AG04450 (cell line): ENCODE measurements at regions not wholly inside any gene's neighbourhood (a gene's known extent, or its start where the extent isn't known, plus 50 kb on each side); places are given as distances from the start of the nearest gene placed in this dataset.

Experiments
- CTCF ChIA-PET: fragments of 300-600, 350-600 bp; formaldehyde crosslinking; extraction: SDS; loops from one replicate; lab custom pipeline; 2022; ENCODE audit warnings: antibody characterized with exemption, inconsistent platforms; lab: Charles Lee
- POLR2A ChIA-PET: fragments of 350-600 bp; formaldehyde crosslinking; extraction: SDS; loops from one replicate; lab custom pipeline; 2021; ENCODE audit warnings: antibody characterized with exemption, inconsistent platforms; lab: Yijun Ruan, JAX
- DNase-seq: peaks from one replicate; pipeline ENCODE4 v3.0.0-alpha.2; 2011; ENCODE audit warnings: low read depth, low spot score
- H3K27ac ChIP-seq: one replicate; pipeline ENCODE4 v1.5.1; 2012; ENCODE audit warnings: low read depth, low read length, control low read depth
- H3K27me3 ChIP-seq: one replicate; pipeline ENCODE4 v1.6.0; 2012; ENCODE audit warnings: low read length; ENCODE audit not compliant: control insufficient read depth, insufficient read depth
- H3K4me3 ChIP-seq: 2 replicates; pipeline ENCODE4 v1.5.1; 2011; ENCODE audit warnings: mild to moderate bottlenecking, low read depth, low read length, control low read depth
- H3K9me3 ChIP-seq: 2 replicates; pipeline ENCODE4 v1.5.1; 2012; ENCODE audit warnings: low read length; ENCODE audit not compliant: control insufficient read depth, insufficient read depth
- CTCF ChIP-seq: IDR thresholded peaks from 2 replicates; pipeline ENCODE4 v1.5.1; 2011; ENCODE audit warnings: low read depth, low read length, control low read depth, inconsistent platforms

- POLR2A ChIA-PET = no interaction called here
- CTCF ChIA-PET = no interaction called here
- no peak for DNase-seq
- H3K4me3 ChIP-seq = no peak overlapping the region
- H3K27ac ChIP-seq = no peak overlapping the region
- no peak for TF ChIP-seq CTCF
- H3K9me3 ChIP-seq = peaks cover 35% of the 10 kb centered on the region
- H3K27me3 ChIP-seq = peaks cover 6% of the 10 kb centered on the region
Observed at GRCh38 chr7:395643-396042, 105.7 kb downstream of the FOXL3 start.

- Histone ChIP-seq H3K9me3 (peaks cover 19% of the 10 kb centered on the region), H3K4me3 (no peak overlapping the region), H3K27me3 (peaks cover 3% of the 10 kb centered on the region), H3K27ac (no peak overlapping the region)
- TF ChIP-seq CTCF = no peak
- no peak for DNase-seq
- POLR2A ChIA-PET = no interaction called here
- CTCF ChIA-PET = no interaction called here
Observed at GRCh38 chr7:398888-399287, 108.9 kb downstream of the FOXL3 start.

- Histone ChIP-seq H3K9me3 (peaks cover 22% of the 10 kb centered on the region), H3K27me3 (peaks cover 18% of the 10 kb centered on the region), H3K4me3 (no peak overlapping the region), H3K27ac (no peak overlapping the region)
- CTCF ChIA-PET = no interaction called here
- TF ChIP-seq CTCF = no peak
- POLR2A ChIA-PET = no interaction called here
- DNase-seq = no peak
Observed at GRCh38 chr7:400901-401485, 111.0 kb downstream of the FOXL3 start.

- ChIA-PET POLR2A (no interaction called here), CTCF (no interaction called here)
- Histone ChIP-seq H3K4me3 (no peak overlapping the region), H3K27ac (no peak overlapping the region), H3K9me3 (peaks cover 22% of the 10 kb centered on the region), H3K27me3 (peaks cover 23% of the 10 kb centered on the region)
- no peak for TF ChIP-seq CTCF
- DNase-seq = no peak
Observed at GRCh38 chr7:401495-401894, 111.5 kb downstream of the FOXL3 start.

- TF ChIP-seq CTCF = no peak
- no peak overlapping the region for H3K27ac ChIP-seq
- CTCF ChIA-PET = no interaction called here
- POLR2A ChIA-PET = no interaction called here
- H3K9me3 ChIP-seq = peaks cover 15% of the 10 kb centered on the region; the same call in 1 of the 2 replicates
- H3K4me3 ChIP-seq = no peak overlapping the region
- peaks cover 26% of the 10 kb centered on the region for H3K27me3 ChIP-seq
- DNase-seq = no peak
Observed at GRCh38 chr7:404812-405488, 114.7 kb downstream of the PDGFA start.
